ENCODE measurements at regions not wholly inside any gene's neighbourhood (a gene's known extent, or its start where the extent isn't known, plus 50 kb on each side); places are given as distances from the start of the nearest gene placed in this dataset.

DNA sequence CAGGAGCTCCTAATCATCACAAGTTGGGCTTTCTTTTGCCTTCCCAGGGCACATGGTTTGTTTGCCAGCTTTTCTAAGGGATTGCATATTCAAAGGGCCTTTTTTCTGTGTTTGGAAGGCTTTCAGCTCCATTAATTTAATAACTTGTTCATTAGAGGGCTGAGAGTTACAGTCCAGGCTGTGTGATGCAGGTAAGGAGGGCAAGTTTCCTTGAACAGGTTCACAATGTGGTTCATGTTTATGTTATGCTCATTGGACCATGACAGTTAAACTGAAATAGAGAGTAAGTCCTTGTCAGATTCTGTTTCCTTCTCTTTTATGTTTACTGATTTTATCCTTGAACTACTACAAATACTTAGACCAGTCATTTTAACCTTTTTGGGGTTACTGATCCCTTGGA, 174.4 kb downstream of the MARCHF11 start:
- TF ChIP-seq, protein P1, sequence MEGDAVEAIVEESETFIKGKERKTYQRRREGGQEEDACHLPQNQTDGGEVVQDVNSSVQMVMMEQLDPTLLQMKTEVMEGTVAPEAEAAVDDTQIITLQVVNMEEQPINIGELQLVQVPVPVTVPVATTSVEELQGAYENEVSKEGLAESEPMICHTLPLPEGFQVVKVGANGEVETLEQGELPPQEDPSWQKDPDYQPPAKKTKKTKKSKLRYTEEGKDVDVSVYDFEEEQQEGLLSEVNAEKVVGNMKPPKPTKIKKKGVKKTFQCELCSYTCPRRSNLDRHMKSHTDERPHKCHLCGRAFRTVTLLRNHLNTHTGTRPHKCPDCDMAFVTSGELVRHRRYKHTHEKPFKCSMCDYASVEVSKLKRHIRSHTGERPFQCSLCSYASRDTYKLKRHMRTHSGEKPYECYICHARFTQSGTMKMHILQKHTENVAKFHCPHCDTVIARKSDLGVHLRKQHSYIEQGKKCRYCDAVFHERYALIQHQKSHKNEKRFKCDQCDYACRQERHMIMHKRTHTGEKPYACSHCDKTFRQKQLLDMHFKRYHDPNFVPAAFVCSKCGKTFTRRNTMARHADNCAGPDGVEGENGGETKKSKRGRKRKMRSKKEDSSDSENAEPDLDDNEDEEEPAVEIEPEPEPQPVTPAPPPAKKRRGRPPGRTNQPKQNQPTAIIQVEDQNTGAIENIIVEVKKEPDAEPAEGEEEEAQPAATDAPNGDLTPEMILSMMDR (conservative IDR thresholded peaks at IDR 0.05; ENCODE audit: low read length): no peak
- POLR2A ChIA-PET: interaction anchor here (0.5 to 1.1 kb wide), 3 partner anchors 9 to 80 kb away, joined by 3 to 6 read pairs (median 3); no protein-coding TSS in a partner anchor
- Histone ChIP-seq H3K4me1 (ENCODE audit: insufficient read depth, low read length, poor library complexity, severe bottlenecking) (no peaks in the 10 kb centered on the region), H3K79me2 (ENCODE audit: insufficient read depth, low read depth, low read length) (no peaks in the 10 kb centered on the region), H3K4me3 (ENCODE audit: low read depth, low read length, poor library complexity, severe bottlenecking) (no peak overlapping the region), H4K20me1 (ENCODE audit: insufficient read depth, low read length) (no peaks in the 10 kb centered on the region), H3K27ac (ENCODE audit: low read depth, low read length, poor library complexity, severe bottlenecking) (no peak overlapping the region), H3K9me2 (ENCODE audit: insufficient read depth, low read length) (no peaks in the 10 kb centered on the region), H3K9me3 (ENCODE audit: low read length) (no peaks in the 10 kb centered on the region), H3K36me3 (ENCODE audit: insufficient read depth, low read length) (no peaks in the 10 kb centered on the region), H2AFZ (ENCODE audit: low read length) (no peak overlapping the region), H3K4me2 (ENCODE audit: low read length) (no peak overlapping the region)
- BruUV-seq (replicated peaks): no TSS peak
- intact Hi-C loops (cut with micrococcal nuclease; ENCODE audit: unreplicated experiment): no loop called here
- CTCF ChIA-PET (ENCODE audit: unreplicated experiment): no interaction called here
- no peak for DNase-seq (ENCODE audit: low spot score)

DNA sequence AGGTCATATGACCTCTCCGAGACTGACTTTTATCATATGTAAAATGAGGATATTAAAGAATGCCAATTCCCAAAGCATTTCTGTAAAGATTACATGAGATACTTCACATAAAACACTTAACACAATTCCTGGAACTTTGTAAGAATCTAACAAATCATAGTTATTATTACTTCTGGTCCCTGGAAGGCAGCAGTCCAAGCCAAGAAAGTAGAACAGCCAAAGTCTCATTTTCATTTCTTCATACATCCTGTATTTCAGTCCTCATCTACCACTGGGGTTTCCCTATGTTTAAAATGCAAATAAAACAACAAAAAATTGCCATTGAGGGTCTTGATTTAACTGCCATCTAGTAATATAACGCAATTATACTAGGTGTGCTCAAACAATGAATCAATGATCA, 179.5 kb downstream of the MARCHF11 start:
- Histone ChIP-seq H4K20me1 (ENCODE audit: insufficient read depth, low read length) (no peaks in the 10 kb centered on the region), H3K4me2 (ENCODE audit: low read length) (no peak overlapping the region), H3K9me3 (ENCODE audit: low read length) (no peaks in the 10 kb centered on the region), H2AFZ (ENCODE audit: low read length) (no peak overlapping the region), H3K79me2 (ENCODE audit: insufficient read depth, low read depth, low read length) (no peaks in the 10 kb centered on the region), H3K27ac (ENCODE audit: low read depth, low read length, poor library complexity, severe bottlenecking) (no peak overlapping the region), H3K4me3 (ENCODE audit: low read depth, low read length, poor library complexity, severe bottlenecking) (no peak overlapping the region), H3K9me2 (ENCODE audit: insufficient read depth, low read length) (no peaks in the 10 kb centered on the region), H3K4me1 (ENCODE audit: insufficient read depth, low read length, poor library complexity, severe bottlenecking) (no peaks in the 10 kb centered on the region), H3K36me3 (ENCODE audit: insufficient read depth, low read length) (no peaks in the 10 kb centered on the region)
- intact Hi-C loops (cut with micrococcal nuclease; ENCODE audit: unreplicated experiment): no loop called here
- TF ChIP-seq, protein P1 (conservative IDR thresholded peaks at IDR 0.05; ENCODE audit: low read length): no peak
- TF ChIP-seq EZH2phosphoT487 (IDR thresholded peaks at IDR 0.05; ENCODE audit: borderline replicate concordance, low read depth, low read length): no peak
- no peak for DNase-seq (ENCODE audit: low spot score)
- ChIA-PET POLR2A (no interaction called here), CTCF (ENCODE audit: unreplicated experiment) (no interaction called here)
- BruUV-seq (replicated peaks): no TSS peak

DNA sequence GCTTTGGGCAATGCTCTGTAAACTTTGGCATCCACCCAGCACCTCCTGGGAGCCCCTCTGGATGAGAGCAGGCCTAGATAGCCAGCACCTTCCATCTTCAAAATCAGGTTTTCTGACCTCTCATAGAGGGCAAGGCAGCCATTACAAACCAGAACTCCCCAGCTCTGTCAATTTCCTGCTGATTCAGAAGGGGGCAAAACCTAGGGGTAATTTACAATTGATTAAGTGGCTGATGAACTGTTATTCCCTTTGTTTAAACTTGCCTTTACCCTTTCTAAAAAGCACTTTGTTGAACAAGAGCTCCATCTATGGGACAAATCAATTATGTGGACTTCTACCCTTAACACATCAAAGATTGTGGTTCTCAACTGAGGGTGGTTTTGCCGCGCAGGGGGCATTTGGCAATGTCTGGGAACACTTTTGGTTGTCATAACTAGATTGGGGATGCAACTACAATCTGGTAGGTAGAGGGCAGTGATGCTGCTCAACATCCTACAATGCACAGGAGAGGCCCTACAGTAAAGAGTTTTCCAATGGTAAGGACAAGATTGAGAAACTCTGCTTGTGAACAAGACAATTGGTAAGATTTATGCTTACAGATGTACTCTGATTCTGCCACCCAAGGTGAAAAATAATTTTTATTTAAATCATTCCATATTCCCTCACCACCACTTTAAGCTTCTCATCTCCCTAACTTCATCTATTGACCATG, 184.1 kb downstream of the MARCHF11 start:
- Histone ChIP-seq H3K36me3 (ENCODE audit: insufficient read depth, low read length) (no peaks in the 10 kb centered on the region), H3K4me3 (ENCODE audit: low read depth, low read length, poor library complexity, severe bottlenecking) (no peak overlapping the region), H4K20me1 (ENCODE audit: insufficient read depth, low read length) (no peaks in the 10 kb centered on the region), H3K9me2 (ENCODE audit: insufficient read depth, low read length) (no peaks in the 10 kb centered on the region), H3K4me1 (ENCODE audit: insufficient read depth, low read length, poor library complexity, severe bottlenecking) (no peaks in the 10 kb centered on the region), H3K27ac (ENCODE audit: low read depth, low read length, poor library complexity, severe bottlenecking) (no peak overlapping the region), H2AFZ (ENCODE audit: low read length) (no peak overlapping the region), H3K4me2 (ENCODE audit: low read length) (no peak overlapping the region), H3K9me3 (ENCODE audit: low read length) (no peaks in the 10 kb centered on the region), H3K79me2 (ENCODE audit: insufficient read depth, low read depth, low read length) (no peaks in the 10 kb centered on the region)
- intact Hi-C loops (cut with micrococcal nuclease; ENCODE audit: unreplicated experiment): no loop called here
- peak; percentile 4 for DNase-seq (ENCODE audit: low spot score)
- TF ChIP-seq EZH2phosphoT487 (IDR thresholded peaks at IDR 0.05; ENCODE audit: borderline replicate concordance, low read depth, low read length): no peak
- TF ChIP-seq, protein P1 (conservative IDR thresholded peaks at IDR 0.05; ENCODE audit: low read length): peak; percentile 60
- BruUV-seq (replicated peaks): no TSS peak
- ChIA-PET POLR2A (interaction anchor here (0.7 kb wide), 1 partner anchor 1152 kb away, joined by 3 read pairs; no protein-coding TSS in a partner anchor), CTCF (ENCODE audit: unreplicated experiment) (no interaction called here)
